ENCODE measurements at regions not wholly inside any gene's neighbourhood (a gene's known extent, or its start where the extent isn't known, plus 50 kb on each side); places are given as distances from the start of the nearest gene placed in this dataset.

- peak overlapping the region in 3 of 8 donors; percentile 24 to 73 (median 31) for H3K4me3 Mint-ChIP-seq
- no peak for ATAC-seq (ENCODE audit: low read depth in 2 of 2)
- H3K27me3 Mint-ChIP-seq: peaks cover 0 to 3% (median 0%) of the 10 kb centered on the region in 3 donors
- peaks cover 0 to 6% (median 0%) of the 10 kb centered on the region in 7 donors for H3K9me3 Mint-ChIP-seq
- no peaks in the 10 kb centered on the region for H3K36me3 Mint-ChIP-seq
- no peak for DNase-seq
- H3K4me1 Mint-ChIP-seq: peaks cover 51 to 60% (median 56%) of the 10 kb centered on the region in 3 donors
- peak overlapping the region; percentile 82 to 99 (median 96) for H3K27ac Mint-ChIP-seq
Measured at GRCh38 chr11:45024846-45025588, 74.3 kb upstream of the TP53I11 start.

GRCh38 chr11:45025716-45026492 is 75.2 kb upstream of the TP53I11 start:
- DNase-seq (peak; percentile 78), ATAC-seq (ENCODE audit: low read depth in 2 of 2) (peak; percentile 76 to 81)
- Mint-ChIP-seq H3K36me3 (no peaks in the 10 kb centered on the region), H3K9me3 (peaks cover 0 to 4% (median 0%) of the 10 kb centered on the region in 7 donors), H3K4me1 (peaks cover 43 to 59% (median 51%) of the 10 kb centered on the region in 3 donors), H3K27me3 (no peaks in the 10 kb centered on the region), H3K27ac (peak overlapping the region; percentile 92 to 99 (median 97)), H3K4me3 (peak overlapping the region in 6 of 8 donors; percentile 1 to 59 (median 30))

- Mint-ChIP-seq H3K4me1 (peaks cover 41 to 60% (median 58%) of the 10 kb centered on the region in 3 donors), H3K9me3 (peaks cover 0 to 6% (median 3%) of the 10 kb centered on the region in 7 donors), H3K27ac (peak overlapping the region in 5 of 6 donors; percentile 92 to 99 (median 96)), H3K4me3 (no peak overlapping the region), H3K27me3 (no peaks in the 10 kb centered on the region), H3K36me3 (peaks cover 0 to 3% of the 10 kb centered on the region in 2 donors)
- ATAC-seq (ENCODE audit: low read depth in 2 of 2) (no peak), DNase-seq (no peak)
Measured at GRCh38 chr11:45026835-45027234, 76.2 kb upstream of the TP53I11 start.

GRCh38 chr11:45027312-45027711 is 76.6 kb upstream of the TP53I11 start:
- no peak for ATAC-seq (ENCODE audit: low read depth in 2 of 2)
- Mint-ChIP-seq H3K9me3 (peaks cover 0 to 9% (median 6%) of the 10 kb centered on the region in 7 donors), H3K4me3 (peak overlapping the region in 1 of 8 donors; percentile 2), H3K4me1 (peaks cover 45 to 64% (median 63%) of the 10 kb centered on the region in 3 donors), H3K27ac (peak overlapping the region; percentile 67 to 99 (median 95)), H3K36me3 (peaks cover 0 to 8% of the 10 kb centered on the region in 2 donors), H3K27me3 (no peaks in the 10 kb centered on the region)
- DNase-seq: no peak

GRCh38 chr11:45028911-45029682 is 78.4 kb upstream of the TP53I11 start:
- H3K4me1 Mint-ChIP-seq: peaks cover 57 to 78% (median 78%) of the 10 kb centered on the region in 3 donors
- H3K9me3 Mint-ChIP-seq: peaks cover 0 to 9% (median 6%) of the 10 kb centered on the region in 7 donors
- H3K27me3 Mint-ChIP-seq: no peaks in the 10 kb centered on the region
- H3K36me3 Mint-ChIP-seq: peaks cover 0 to 8% of the 10 kb centered on the region in 2 donors
- peak; percentile 44 to 49 for ATAC-seq (ENCODE audit: low read depth in 2 of 2)
- peak overlapping the region in 3 of 8 donors; percentile 21 to 44 (median 41) for H3K4me3 Mint-ChIP-seq
- DNase-seq: peak; percentile 63
- peak overlapping the region; percentile 45 to 96 (median 92) for H3K27ac Mint-ChIP-seq

GRCh38 chr11:45030778-45031177 is 80.1 kb upstream of the TP53I11 start:
- no peaks in the 10 kb centered on the region for H3K27me3 Mint-ChIP-seq
- H3K27ac Mint-ChIP-seq: peak overlapping the region in 4 of 6 donors; percentile 45 to 96 (median 87)
- H3K36me3 Mint-ChIP-seq: peaks cover 0 to 8% of the 10 kb centered on the region in 2 donors
- DNase-seq (no peak), ATAC-seq (ENCODE audit: low read depth in 2 of 2) (no peak)
- H3K4me1 Mint-ChIP-seq: peaks cover 47 to 68% (median 66%) of the 10 kb centered on the region in 3 donors
- H3K9me3 Mint-ChIP-seq: peaks cover 0 to 9% (median 6%) of the 10 kb centered on the region in 7 donors
- no peak overlapping the region for H3K4me3 Mint-ChIP-seq

GRCh38 chr11:45031912-45032519 is 81.3 kb upstream of the TP53I11 start:
- Mint-ChIP-seq H3K4me1 (peaks cover 39 to 59% (median 58%) of the 10 kb centered on the region in 3 donors), H3K36me3 (peaks cover 0 to 8% of the 10 kb centered on the region in 2 donors), H3K9me3 (peaks cover 0 to 9% (median 6%) of the 10 kb centered on the region in 7 donors), H3K27me3 (no peaks in the 10 kb centered on the region), H3K27ac (peak overlapping the region; percentile 68 to 92 (median 88)), H3K4me3 (peak overlapping the region in 3 of 8 donors; percentile 17 to 54 (median 45))
- ATAC-seq (ENCODE audit: low read depth in 2 of 2): peak; percentile 80 to 83
- peak; percentile 83 for DNase-seq

GRCh38 chr11:45035413-45035812 is 84.7 kb upstream of the TP53I11 start:
- Mint-ChIP-seq H3K27ac (no peak overlapping the region), H3K27me3 (no peaks in the 10 kb centered on the region), H3K36me3 (peaks cover 5 to 24% of the 10 kb centered on the region in 2 donors), H3K9me3 (peaks cover 6 to 25% (median 12%) of the 10 kb centered on the region in 7 donors), H3K4me3 (no peak overlapping the region), H3K4me1 (peaks cover 19 to 29% (median 26%) of the 10 kb centered on the region in 3 donors)
- ATAC-seq (ENCODE audit: low read depth in 2 of 2) (no peak), DNase-seq (no peak)

GRCh38 chr11:45036010-45036409 is 85.3 kb upstream of the TP53I11 start:
- H3K27ac Mint-ChIP-seq: no peak overlapping the region
- H3K36me3 Mint-ChIP-seq: peaks cover 5 to 24% of the 10 kb centered on the region in 2 donors
- H3K4me1 Mint-ChIP-seq: peaks cover 19 to 28% (median 26%) of the 10 kb centered on the region in 3 donors
- H3K4me3 Mint-ChIP-seq: no peak overlapping the region
- DNase-seq (no peak), ATAC-seq (ENCODE audit: low read depth in 2 of 2) (no peak)
- peaks cover 6 to 25% (median 12%) of the 10 kb centered on the region in 7 donors for H3K9me3 Mint-ChIP-seq
- no peaks in the 10 kb centered on the region for H3K27me3 Mint-ChIP-seq

- Mint-ChIP-seq H3K9me3 (peaks cover 6 to 23% (median 11%) of the 10 kb centered on the region in 7 donors), H3K4me3 (no peak overlapping the region), H3K36me3 (peaks cover 5 to 21% of the 10 kb centered on the region in 2 donors), H3K4me1 (peaks cover 17 to 21% (median 20%) of the 10 kb centered on the region in 3 donors), H3K27me3 (no peaks in the 10 kb centered on the region), H3K27ac (peak overlapping the region in 1 of 6 donors; percentile 71)
- no peak for DNase-seq
- no peak for ATAC-seq (ENCODE audit: low read depth in 2 of 2)
Measured at GRCh38 chr11:45036733-45037132, 86.0 kb upstream of the TP53I11 start.

GRCh38 chr11:45037434-45038005 is 86.8 kb upstream of the TP53I11 start:
- Mint-ChIP-seq H3K27ac (no peak overlapping the region), H3K36me3 (peaks cover 5 to 16% of the 10 kb centered on the region in 2 donors), H3K4me1 (peaks cover 10 to 13% (median 12%) of the 10 kb centered on the region in 3 donors), H3K27me3 (no peaks in the 10 kb centered on the region), H3K9me3 (peaks cover 4 to 19% (median 8%) of the 10 kb centered on the region in 7 donors), H3K4me3 (no peak overlapping the region)
- no peak for ATAC-seq (ENCODE audit: low read depth in 2 of 2)
- no peak for DNase-seq

- ATAC-seq (ENCODE audit: low read depth in 2 of 2) (no peak), DNase-seq (no peak)
- H3K4me1 Mint-ChIP-seq: no peaks in the 10 kb centered on the region
- H3K4me3 Mint-ChIP-seq: no peak overlapping the region
- peaks cover 4 to 19% (median 8%) of the 10 kb centered on the region in 7 donors for H3K9me3 Mint-ChIP-seq
- no peak overlapping the region for H3K27ac Mint-ChIP-seq
- peaks cover 5 to 16% of the 10 kb centered on the region in 2 donors for H3K36me3 Mint-ChIP-seq
- H3K27me3 Mint-ChIP-seq: no peaks in the 10 kb centered on the region
Measured at GRCh38 chr11:45038923-45039322, 88.2 kb upstream of the TP53I11 start.

Data from naive B cell (primary cell).